ENCODE measurements at regions not wholly inside any gene's neighbourhood (a gene's known extent, or its start where the extent isn't known, plus 50 kb on each side); places are given as distances from the start of the nearest gene placed in this dataset.

DNA sequence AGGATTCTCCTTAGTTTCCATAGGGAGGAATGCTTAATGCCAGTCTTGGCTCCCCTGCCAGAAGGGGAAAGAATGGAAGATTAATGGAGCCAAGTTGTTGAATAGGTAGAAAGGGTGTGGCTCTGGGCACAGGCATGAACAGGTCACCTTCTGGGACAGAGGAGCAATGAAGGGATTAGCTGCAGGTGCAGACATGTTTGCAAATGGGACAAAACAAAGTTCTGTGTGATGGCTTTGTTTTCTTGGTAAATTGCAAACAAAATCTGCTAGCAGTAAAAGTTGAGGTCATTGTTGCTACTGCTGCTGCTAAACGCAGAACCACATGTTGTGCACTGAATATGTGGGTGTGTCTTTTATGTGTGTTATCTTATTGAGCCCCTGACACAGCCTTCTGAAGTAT is 93.3 kb downstream of the PERP start (continued):
- TF ChIP-seq, protein P1, sequence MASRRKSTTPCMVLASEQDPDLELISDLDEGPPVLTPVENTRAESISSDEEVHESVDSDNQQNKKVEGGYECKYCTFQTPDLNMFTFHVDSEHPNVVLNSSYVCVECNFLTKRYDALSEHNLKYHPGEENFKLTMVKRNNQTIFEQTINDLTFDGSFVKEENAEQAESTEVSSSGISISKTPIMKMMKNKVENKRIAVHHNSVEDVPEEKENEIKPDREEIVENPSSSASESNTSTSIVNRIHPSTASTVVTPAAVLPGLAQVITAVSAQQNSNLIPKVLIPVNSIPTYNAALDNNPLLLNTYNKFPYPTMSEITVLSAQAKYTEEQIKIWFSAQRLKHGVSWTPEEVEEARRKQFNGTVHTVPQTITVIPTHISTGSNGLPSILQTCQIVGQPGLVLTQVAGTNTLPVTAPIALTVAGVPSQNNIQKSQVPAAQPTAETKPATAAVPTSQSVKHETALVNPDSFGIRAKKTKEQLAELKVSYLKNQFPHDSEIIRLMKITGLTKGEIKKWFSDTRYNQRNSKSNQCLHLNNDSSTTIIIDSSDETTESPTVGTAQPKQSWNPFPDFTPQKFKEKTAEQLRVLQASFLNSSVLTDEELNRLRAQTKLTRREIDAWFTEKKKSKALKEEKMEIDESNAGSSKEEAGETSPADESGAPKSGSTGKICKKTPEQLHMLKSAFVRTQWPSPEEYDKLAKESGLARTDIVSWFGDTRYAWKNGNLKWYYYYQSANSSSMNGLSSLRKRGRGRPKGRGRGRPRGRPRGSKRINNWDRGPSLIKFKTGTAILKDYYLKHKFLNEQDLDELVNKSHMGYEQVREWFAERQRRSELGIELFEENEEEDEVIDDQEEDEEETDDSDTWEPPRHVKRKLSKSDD (CRISPR knock-in tag; IDR thresholded peaks at IDR 0.05; ENCODE audit: low read depth): no peak

DNA sequence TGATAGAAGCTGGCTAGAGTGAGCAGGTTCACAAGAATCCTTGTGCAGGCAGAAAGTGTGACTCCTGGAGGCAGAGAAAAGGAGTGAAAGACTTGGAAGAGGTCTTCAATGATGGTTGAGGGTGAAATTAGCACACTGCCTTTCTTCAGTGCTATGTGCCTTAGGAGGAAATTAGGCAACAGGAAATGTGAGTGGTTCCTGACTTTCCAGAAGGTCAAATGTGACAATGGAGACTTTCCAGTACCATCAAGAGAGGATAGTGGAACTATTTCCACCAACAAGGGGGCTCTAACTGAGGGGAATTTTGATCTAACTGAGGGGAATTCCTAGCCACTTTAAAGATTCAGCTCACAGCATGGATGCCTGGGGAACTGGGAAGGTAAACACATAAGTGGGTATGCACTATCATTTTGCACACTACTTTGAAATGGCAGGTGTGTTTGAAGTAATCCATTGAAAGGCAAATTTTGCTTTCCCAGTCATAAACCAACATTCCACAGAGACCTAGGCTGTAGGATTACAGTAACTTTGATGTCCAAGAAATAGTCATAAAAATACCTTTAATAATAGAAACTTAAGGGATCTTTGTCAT is 90.0 kb downstream of the PERP start:
- H3K4me2 ChIP-seq (ENCODE audit: low read depth, low read length): no peak overlapping the region
- no peaks in the 10 kb centered on the region for H3K79me2 ChIP-seq (ENCODE audit: insufficient read depth, low read length)
- no peaks in the 10 kb centered on the region for H4K20me1 ChIP-seq (ENCODE audit: insufficient read depth, low read length)
- H3K36me3 ChIP-seq (replicated peaks in 1 of 2; ENCODE audit: control insufficient read depth in 1 of 2, insufficient read depth in 2 of 2, low read length in 2 of 2): no peaks in the 10 kb centered on the region
- DNase-seq (ENCODE audit: low spot score) (no peak), ATAC-seq (no peak), FAIRE-seq (no peak)
- H2AFZ ChIP-seq (ENCODE audit: low read length): no peak overlapping the region
- no peak overlapping the region for H3K27ac ChIP-seq (ENCODE audit: extremely low read length, insufficient read depth, low read length)
- intact Hi-C loops (cut with micrococcal nuclease; ENCODE audit: unreplicated experiment) (no loop called here), in situ Hi-C loops (cut with HindIII; ENCODE audit: extremely low pct_ligation_motif_present, low pct_unique_long_range_greater_than_20kb) (no loop called here)
- TF ChIP-seq ZNF775 (CRISPR knock-in tag; IDR thresholded peaks at IDR 0.05; ENCODE audit: borderline replicate concordance): no peak
- ChIA-PET CTCF (ENCODE audit: low intra/inter-chr PET ratio, low total read pairs) (no interaction called here), POLR2A (no interaction called here)
- H3K4me1 ChIP-seq (ENCODE audit: insufficient read depth, low read length): peaks cover 13% of the 10 kb centered on the region
- no peak overlapping the region for H3K9ac ChIP-seq (ENCODE audit: insufficient read depth, low read depth, low read length)
- H3K27me3 ChIP-seq (ENCODE audit: control insufficient read depth in 1 of 2, insufficient read depth in 2 of 2, low read length in 2 of 2): no peaks in the 10 kb centered on the region; a peak in 2 of 5 replicates
- no TSS peak for BruUV-seq (replicated peaks)
- no peaks in the 10 kb centered on the region for H3K9me3 ChIP-seq (ENCODE audit: low read length)
- H3K4me3 ChIP-seq (replicated peaks in 1 of 3; ENCODE audit: insufficient read depth in 1 of 3, low read depth in 2 of 3, low read length in 3 of 3): no peak overlapping the region

GRCh38 chr6:138018297-138018696 is 88.9 kb downstream of the PERP start:
- no TSS peak for BruUV-seq (replicated peaks)
- H3K9me3 ChIP-seq (ENCODE audit: low read length): no peaks in the 10 kb centered on the region
- TF ChIP-seq TEAD3 (CRISPR knock-in tag; optimal IDR thresholded peaks at IDR 0.05; ENCODE audit: borderline replicate concordance) (peak; percentile 67), CEBPG (CRISPR knock-in tag; IDR thresholded peaks at IDR 0.05) (no peak)
- in situ Hi-C loops (cut with HindIII; ENCODE audit: extremely low pct_ligation_motif_present, low pct_unique_long_range_greater_than_20kb) (no loop called here), intact Hi-C loops (cut with micrococcal nuclease; ENCODE audit: unreplicated experiment) (no loop called here)
- no peak overlapping the region for H3K4me2 ChIP-seq (ENCODE audit: low read depth, low read length)
- H3K4me3 ChIP-seq (replicated peaks in 1 of 3; ENCODE audit: insufficient read depth in 1 of 3, low read depth in 2 of 3, low read length in 3 of 3): no peak overlapping the region
- no peaks in the 10 kb centered on the region; a peak in 2 of 5 replicates for H3K27me3 ChIP-seq (ENCODE audit: control insufficient read depth in 1 of 2, insufficient read depth in 2 of 2, low read length in 2 of 2)
- FAIRE-seq (no peak), DNase-seq (ENCODE audit: low spot score) (peak; percentile 20), ATAC-seq (peak; percentile 47; the same call in 2 of the 3 replicates)
- no peak overlapping the region for H3K27ac ChIP-seq (ENCODE audit: extremely low read length, insufficient read depth, low read length)
- POLR2A ChIA-PET: no interaction called here
- no peak overlapping the region for H2AFZ ChIP-seq (ENCODE audit: low read length)
- CTCF ChIA-PET (ENCODE audit: low intra/inter-chr PET ratio, low total read pairs): no interaction called here
- H3K36me3 ChIP-seq (replicated peaks in 1 of 2; ENCODE audit: control insufficient read depth in 1 of 2, insufficient read depth in 2 of 2, low read length in 2 of 2): no peaks in the 10 kb centered on the region
- H4K20me1 ChIP-seq (ENCODE audit: insufficient read depth, low read length): no peaks in the 10 kb centered on the region
- H3K4me1 ChIP-seq (ENCODE audit: insufficient read depth, low read length): peaks cover 13% of the 10 kb centered on the region
- no peaks in the 10 kb centered on the region for H3K79me2 ChIP-seq (ENCODE audit: insufficient read depth, low read length)
- H3K9ac ChIP-seq (ENCODE audit: insufficient read depth, low read depth, low read length): no peak overlapping the region
